ENCODE measurements at regions not wholly inside any gene's neighbourhood (a gene's known extent, or its start where the extent isn't known, plus 50 kb on each side); places are given as distances from the start of the nearest gene placed in this dataset.

DNA sequence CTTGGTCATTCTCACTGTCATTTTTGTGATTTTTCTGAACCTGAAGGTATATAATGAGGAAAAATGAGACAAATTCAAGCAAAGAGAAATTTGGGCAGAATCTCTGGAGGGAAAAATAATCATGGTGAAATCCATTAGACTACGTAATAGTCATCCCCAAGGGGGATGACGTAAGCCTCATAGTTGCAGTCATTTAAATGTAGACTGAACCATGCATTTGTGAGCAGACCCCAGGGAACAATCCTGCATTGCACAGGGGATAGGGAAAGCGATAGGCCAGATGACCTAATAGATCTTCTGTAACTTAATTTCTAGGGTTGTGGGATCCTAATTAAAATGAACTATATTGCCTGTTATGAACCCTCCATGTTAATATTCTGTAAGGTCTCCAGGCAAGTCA, 167.4 kb upstream of the C1orf21 start:
- TF ChIP-seq POLR2AphosphoS5 (IDR thresholded peaks at IDR 0.05) (no peak), EP300 (IDR thresholded peaks at IDR 0.05) (no peak), POLR2A (IDR thresholded peaks at IDR 0.05) (no peak)

All from upper lobe of left lung (tissue), 4 donors.